SHP77 treated with DMSO at 0.1 percent for 48 hours (cell line): ENCODE measurements at regions not wholly inside any gene's neighbourhood (a gene's known extent, or its start where the extent isn't known, plus 50 kb on each side); places are given as distances from the start of the nearest gene placed in this dataset.

Source experiments
- DNase-seq: peaks from one replicate; lab custom pipeline; 2025; lab: John Stamatoyannopoulos, UW

- no peak for DNase-seq
These were observed 318.0 kb upstream of the PUM3 start for GRCh38 chr9:3161912-3162311.

GRCh38 chr9:3157011-3157410 lies 313.1 kb upstream of the PUM3 start:
- no peak for DNase-seq

- DNase-seq: no peak
These were observed 308.0 kb upstream of the PUM3 start for GRCh38 chr9:3151672-3152576.

- no peak for DNase-seq
These were observed 306.2 kb upstream of the PUM3 start for GRCh38 chr9:3150074-3150473.

GRCh38 chr9:3138231-3139229 lies 294.6 kb upstream of the PUM3 start:
- DNase-seq: no peak

- no peak for DNase-seq
These were observed 293.4 kb upstream of the PUM3 start for GRCh38 chr9:3137347-3137695.

GRCh38 chr9:3136686-3137346 lies 292.9 kb upstream of the PUM3 start:
- DNase-seq: no peak

GRCh38 chr9:3136230-3136629 lies 292.3 kb upstream of the PUM3 start:
- DNase-seq: no peak

- DNase-seq: no peak
These were observed 283.7 kb upstream of the PUM3 start for GRCh38 chr9:3127564-3127963.

GRCh38 chr9:3125602-3126405 lies 281.9 kb upstream of the PUM3 start:
- DNase-seq: no peak

GRCh38 chr9:3124001-3124400 lies 280.1 kb upstream of the PUM3 start:
- no peak for DNase-seq

GRCh38 chr9:3118081-3118480 lies 274.2 kb upstream of the PUM3 start:
- DNase-seq: no peak

GRCh38 chr9:3099646-3100045 lies 255.8 kb upstream of the PUM3 start:
- DNase-seq: no peak

- DNase-seq: no peak
These were observed 244.3 kb upstream of the PUM3 start for GRCh38 chr9:3088219-3088618.

GRCh38 chr9:3087697-3088096 lies 243.8 kb upstream of the PUM3 start:
- DNase-seq: no peak

- no peak for DNase-seq
These were observed 237.1 kb upstream of the PUM3 start for GRCh38 chr9:3080951-3081350.

GRCh38 chr9:3074247-3074646 lies 230.4 kb upstream of the PUM3 start:
- no peak for DNase-seq

- DNase-seq: no peak
These were observed 222.7 kb upstream of the PUM3 start for GRCh38 chr9:3066591-3066990.

- no peak for DNase-seq
These were observed 216.0 kb upstream of the PUM3 start for GRCh38 chr9:3059781-3060468.

- no peak for DNase-seq
These were observed 214.5 kb upstream of the PUM3 start for GRCh38 chr9:3058409-3058808.

- no peak for DNase-seq
These were observed 210.2 kb upstream of the PUM3 start for GRCh38 chr9:3054017-3054586.
